Inferior parietal cortex (tissue), 1 donor: ENCODE measurements at regions not wholly inside any gene's neighbourhood (a gene's known extent, or its start where the extent isn't known, plus 50 kb on each side); places are given as distances from the start of the nearest gene placed in this dataset.
"Not testable (repeated sequence)": the region's sequence is repeated elsewhere in the genome, so short reads cannot be mapped to it uniquely, and the experiment has no call there.

Source experiments
- DNase-seq: peaks from one replicate; pipeline ENCODE4 v3.0.0-alpha.2; 2016; ENCODE audit errors: extremely low spot score

- DNase-seq = no peak
These were observed 191.7 kb downstream of the NDUFA10 start for GRCh38 chr2:239833269-239834109.

GRCh38 chr2:239832490-239833268, 192.5 kb downstream of the NDUFA10 start:
- no peak for DNase-seq

- DNase-seq = no peak
These were observed 193.2 kb downstream of the NDUFA10 start for GRCh38 chr2:239831861-239832489.

GRCh38 chr2:239831001-239831731, 194.0 kb downstream of the NDUFA10 start:
- no peak for DNase-seq

GRCh38 chr2:239830121-239831000, 194.8 kb downstream of the NDUFA10 start:
- no peak for DNase-seq

GRCh38 chr2:239829326-239829725, 195.8 kb downstream of the NDUFA10 start:
- no peak for DNase-seq

GRCh38 chr2:239828973-239829275, 196.2 kb downstream of the NDUFA10 start:
- DNase-seq = not testable (repeated sequence)

- no peak for DNase-seq
These were observed 196.8 kb downstream of the NDUFA10 start for GRCh38 chr2:239828192-239828972.

GRCh38 chr2:239827523-239827890, 197.6 kb downstream of the NDUFA10 start:
- DNase-seq = no peak

- DNase-seq = no peak
These were observed 198.2 kb downstream of the NDUFA10 start for GRCh38 chr2:239826786-239827522.

- no peak for DNase-seq
These were observed 198.8 kb downstream of the NDUFA10 start for GRCh38 chr2:239826376-239826775.

GRCh38 chr2:239825705-239825979, 199.5 kb downstream of the NDUFA10 start:
- no peak for DNase-seq

GRCh38 chr2:239824866-239825704, 200.1 kb downstream of the NDUFA10 start:
- no peak for DNase-seq

GRCh38 chr2:239824046-239824694, 201.0 kb downstream of the NDUFA10 start:
- no peak for DNase-seq

GRCh38 chr2:239822146-239822831, 202.9 kb downstream of the NDUFA10 start:
- DNase-seq = no peak

GRCh38 chr2:239821694-239822075, 203.5 kb downstream of the NDUFA10 start:
- DNase-seq = no peak

GRCh38 chr2:239820836-239821693, 204.1 kb downstream of the NDUFA10 start:
- DNase-seq = no peak
